GM23338 (cell line): ENCODE measurements at regions not wholly inside any gene's neighbourhood (a gene's known extent, or its start where the extent isn't known, plus 50 kb on each side); places are given as distances from the start of the nearest gene placed in this dataset.

Experiments used
- ATAC-seq: fragments of 200-7000 bp; cut with Tn5 transposase; 3 replicates; pipeline ENCODE4 v1.9.1; 2020
- DNase-seq: peaks from one replicate; pipeline ENCODE4 v3.0.0-alpha.2; 2015; ENCODE audit warnings: low spot score
- H2AFZ ChIP-seq: fragments of 200-600 bp; sonication (generic); 2 replicates; pipeline ENCODE4 v1.8.0; 2016; ENCODE audit warnings: antibody characterized with exemption, mild to moderate bottlenecking, moderate library complexity
- H3F3A ChIP-seq: fragments of 200-600 bp; sonication (generic); replicated peaks from 2 replicates; pipeline ENCODE4 v1.8.0; 2017; ENCODE audit warnings: antibody characterized with exemption, mixed run types, low read depth
- H3K27ac ChIP-seq: fragments of 200-600 bp; sonication (generic); 2 replicates; pipeline ENCODE4 v1.6.1; 2016; ENCODE audit warnings: low read depth
- H3K27me3 ChIP-seq: fragments of 200-600 bp; sonication (generic); 2 replicates; pipeline ENCODE4 v1.8.0; 2016; ENCODE audit warnings: mild to moderate bottlenecking, mixed run types, moderate library complexity; ENCODE audit not compliant: insufficient read depth
- H3K36me3 ChIP-seq: fragments of 200-600 bp; sonication (generic); 2 replicates; pipeline ENCODE4 v1.8.0; 2016; ENCODE audit warnings: mild to moderate bottlenecking; ENCODE audit not compliant: insufficient read depth
- H3K4me1 ChIP-seq: fragments of 200-600 bp; sonication (generic); 2 replicates; pipeline ENCODE4 v1.8.0; 2016; ENCODE audit warnings: mild to moderate bottlenecking, moderate library complexity; ENCODE audit not compliant: insufficient read depth
- H3K4me2 ChIP-seq: fragments of 200-600 bp; sonication (generic); 2 replicates; pipeline ENCODE4 v1.7.1; 2017; ENCODE audit warnings: mixed run types
- H3K4me3 ChIP-seq: fragments of 200-600 bp; sonication (generic); 2 replicates; pipeline ENCODE4 v1.6.1; 2016; ENCODE audit warnings: mixed run types
- H3K79me2 ChIP-seq: fragments of 200-600 bp; sonication (generic); replicated peaks from 2 replicates; pipeline ENCODE4 v1.8.0; 2017; ENCODE audit warnings: mild to moderate bottlenecking; ENCODE audit not compliant: insufficient read depth
- H3K9me2 ChIP-seq: fragments of 200-600 bp; sonication (generic); 2 replicates; pipeline ENCODE4 v1.8.0; 2017; ENCODE audit not compliant: insufficient read depth
- H4K20me1 ChIP-seq: fragments of 200-600 bp; sonication (generic); replicated peaks from 2 replicates; pipeline ENCODE4 v1.8.0; 2017; ENCODE audit warnings: mild to moderate bottlenecking; ENCODE audit not compliant: insufficient read depth
- H3K27ac Mint-ChIP-seq: 2 replicates; pipeline ENCODE4 v1.8.0; 2020; ENCODE audit warnings: inconsistent platforms, mild to moderate bottlenecking, moderate library complexity, mixed read lengths
- H3K27me3 Mint-ChIP-seq: 3 replicates; pipeline ENCODE4 v1.8.0; 2022; ENCODE audit warnings: low read depth, mild to moderate bottlenecking, moderate library complexity, mixed read lengths, inconsistent platforms; ENCODE audit not compliant: insufficient read depth, poor library complexity
- H3K36me3 Mint-ChIP-seq: 3 replicates; pipeline ENCODE4 v1.8.0; 2021; ENCODE audit warnings: low read depth, mild to moderate bottlenecking, inconsistent platforms, moderate library complexity, mixed read lengths
- H3K4me1 Mint-ChIP-seq: 3 replicates; pipeline ENCODE4 v1.8.0; 2020; ENCODE audit warnings: mild to moderate bottlenecking, inconsistent platforms, mixed read lengths
- H3K4me3 Mint-ChIP-seq: 3 replicates; pipeline ENCODE4 v1.8.0; 2021; ENCODE audit warnings: moderate library complexity, mild to moderate bottlenecking, inconsistent platforms, mixed read lengths
- H3K9me3 Mint-ChIP-seq: 3 replicates; pipeline ENCODE4 v1.8.0; 2020; ENCODE audit warnings: moderate library complexity, mild to moderate bottlenecking, inconsistent platforms, mixed read lengths
- CREB1 ChIP-seq: fragments of 250-450 bp; sonication (Bioruptor Pico); IDR thresholded peaks from 2 replicates; pipeline ENCODE4 v1.5.0; 2020; ENCODE audit warnings: low read depth, mild to moderate bottlenecking, moderate library complexity
- EZH2 ChIP-seq: fragments of 200-600 bp; sonication (generic); IDR thresholded peaks from one replicate; pipeline ENCODE4 v1.8.0; 2017; ENCODE audit warnings: antibody characterized with exemption, mild to moderate bottlenecking, low read depth; ENCODE audit not compliant: unreplicated experiment
- EZH2phosphoT487 ChIP-seq: fragments of 200-600 bp; sonication (generic); IDR thresholded peaks from one replicate; pipeline ENCODE4 v1.8.1; 2018; ENCODE audit warnings: antibody characterized with exemption; ENCODE audit not compliant: unreplicated experiment
- JUNB ChIP-seq: IDR thresholded peaks from one replicate; pipeline ENCODE4 v1.6.1; 2016; ENCODE audit warnings: antibody characterized with exemption; ENCODE audit not compliant: unreplicated experiment
- NANOG ChIP-seq: IDR thresholded peaks from 2 replicates; pipeline ENCODE4 v1.6.1; 2016; ENCODE audit warnings: antibody characterized with exemption, borderline replicate concordance
- POLR2AphosphoS5 ChIP-seq: IDR thresholded peaks from 2 replicates; pipeline ENCODE4 v1.6.1; 2016; ENCODE audit warnings: antibody characterized with exemption, low read depth
- REST ChIP-seq: IDR thresholded peaks from one replicate; pipeline ENCODE4 v1.6.1; 2018; ENCODE audit warnings: antibody characterized with exemption; ENCODE audit not compliant: unreplicated experiment
- STAT1 ChIP-seq: IDR thresholded peaks from one replicate; pipeline ENCODE4 v1.6.1; 2016; ENCODE audit warnings: antibody characterized with exemption; ENCODE audit not compliant: unreplicated experiment
- ZNF114 ChIP-seq: fragments of 250-450 bp; sonication (Bioruptor Pico); IDR thresholded peaks from 2 replicates; pipeline ENCODE4 v1.5.0; 2020; ENCODE audit warnings: mild to moderate bottlenecking, moderate library complexity
- ZNF331 ChIP-seq: fragments of 250-450 bp; sonication (Bioruptor Pico); IDR thresholded peaks from 2 replicates; pipeline ENCODE4 v1.5.0; 2020; ENCODE audit warnings: low read depth, mild to moderate bottlenecking, moderate library complexity
- TF ChIP-seq, protein P1 (sequence below): fragments of 250-450 bp; sonication (Bioruptor Pico); IDR thresholded peaks from 2 replicates; pipeline ENCODE4 v1.5.0; 2020; ENCODE audit warnings: mild to moderate bottlenecking, moderate library complexity
- TF ChIP-seq, protein P2 (sequence below), 2 experiments: fragments of 200-600 bp in 1 of 2; sonication (generic) in 1 of 2; conservative IDR thresholded peaks; 2 replicates each; pipeline versions ENCODE4 v1.5.1 to v1.6.1; 2016 to 2017; ENCODE audit warnings: antibody characterized with exemption in 2 of 2, low read depth in 2 of 2, mild to moderate bottlenecking in 2 of 2, moderate library complexity in 1 of 2
- TF ChIP-seq, protein P3 (sequence below): IDR thresholded peaks from 2 replicates; pipeline ENCODE4 v1.6.1; 2016; ENCODE audit warnings: antibody characterized with exemption

- Mint-ChIP-seq H3K27ac (no peak overlapping the region), H3K27me3 (no peaks in the 10 kb centered on the region), H3K36me3 (no peaks in the 10 kb centered on the region), H3K9me3 (no peaks in the 10 kb centered on the region), H3K4me3 (no peak overlapping the region), H3K4me1 (no peaks in the 10 kb centered on the region)
- Histone ChIP-seq H3K27me3 (no peaks in the 10 kb centered on the region), H3K36me3 (no peaks in the 10 kb centered on the region), H3K4me3 (no peak overlapping the region), H3F3A (no peaks in the 10 kb centered on the region), H3K79me2 (no peaks in the 10 kb centered on the region), H3K9me2 (no peaks in the 10 kb centered on the region; the same call in 1 of the 2 replicates), H3K27ac (no peak overlapping the region), H3K4me2 (no peak overlapping the region), H4K20me1 (no peaks in the 10 kb centered on the region), H3K4me1 (no peaks in the 10 kb centered on the region), H2AFZ (no peak overlapping the region; the same call in 1 of the 2 replicates)
- DNase-seq (no peak), ATAC-seq (no peak)
- TF ChIP-seq EZH2 (no peak), EZH2phosphoT487 (no peak), NANOG (no peak), ZNF114 (CRISPR knock-in tag) (no peak), POLR2AphosphoS5 (no peak), ZNF331 (CRISPR knock-in tag) (no peak), JUNB (no peak), STAT1 (no peak), REST (no peak), CREB1 (no peak)
- TF ChIP-seq, protein P1, sequence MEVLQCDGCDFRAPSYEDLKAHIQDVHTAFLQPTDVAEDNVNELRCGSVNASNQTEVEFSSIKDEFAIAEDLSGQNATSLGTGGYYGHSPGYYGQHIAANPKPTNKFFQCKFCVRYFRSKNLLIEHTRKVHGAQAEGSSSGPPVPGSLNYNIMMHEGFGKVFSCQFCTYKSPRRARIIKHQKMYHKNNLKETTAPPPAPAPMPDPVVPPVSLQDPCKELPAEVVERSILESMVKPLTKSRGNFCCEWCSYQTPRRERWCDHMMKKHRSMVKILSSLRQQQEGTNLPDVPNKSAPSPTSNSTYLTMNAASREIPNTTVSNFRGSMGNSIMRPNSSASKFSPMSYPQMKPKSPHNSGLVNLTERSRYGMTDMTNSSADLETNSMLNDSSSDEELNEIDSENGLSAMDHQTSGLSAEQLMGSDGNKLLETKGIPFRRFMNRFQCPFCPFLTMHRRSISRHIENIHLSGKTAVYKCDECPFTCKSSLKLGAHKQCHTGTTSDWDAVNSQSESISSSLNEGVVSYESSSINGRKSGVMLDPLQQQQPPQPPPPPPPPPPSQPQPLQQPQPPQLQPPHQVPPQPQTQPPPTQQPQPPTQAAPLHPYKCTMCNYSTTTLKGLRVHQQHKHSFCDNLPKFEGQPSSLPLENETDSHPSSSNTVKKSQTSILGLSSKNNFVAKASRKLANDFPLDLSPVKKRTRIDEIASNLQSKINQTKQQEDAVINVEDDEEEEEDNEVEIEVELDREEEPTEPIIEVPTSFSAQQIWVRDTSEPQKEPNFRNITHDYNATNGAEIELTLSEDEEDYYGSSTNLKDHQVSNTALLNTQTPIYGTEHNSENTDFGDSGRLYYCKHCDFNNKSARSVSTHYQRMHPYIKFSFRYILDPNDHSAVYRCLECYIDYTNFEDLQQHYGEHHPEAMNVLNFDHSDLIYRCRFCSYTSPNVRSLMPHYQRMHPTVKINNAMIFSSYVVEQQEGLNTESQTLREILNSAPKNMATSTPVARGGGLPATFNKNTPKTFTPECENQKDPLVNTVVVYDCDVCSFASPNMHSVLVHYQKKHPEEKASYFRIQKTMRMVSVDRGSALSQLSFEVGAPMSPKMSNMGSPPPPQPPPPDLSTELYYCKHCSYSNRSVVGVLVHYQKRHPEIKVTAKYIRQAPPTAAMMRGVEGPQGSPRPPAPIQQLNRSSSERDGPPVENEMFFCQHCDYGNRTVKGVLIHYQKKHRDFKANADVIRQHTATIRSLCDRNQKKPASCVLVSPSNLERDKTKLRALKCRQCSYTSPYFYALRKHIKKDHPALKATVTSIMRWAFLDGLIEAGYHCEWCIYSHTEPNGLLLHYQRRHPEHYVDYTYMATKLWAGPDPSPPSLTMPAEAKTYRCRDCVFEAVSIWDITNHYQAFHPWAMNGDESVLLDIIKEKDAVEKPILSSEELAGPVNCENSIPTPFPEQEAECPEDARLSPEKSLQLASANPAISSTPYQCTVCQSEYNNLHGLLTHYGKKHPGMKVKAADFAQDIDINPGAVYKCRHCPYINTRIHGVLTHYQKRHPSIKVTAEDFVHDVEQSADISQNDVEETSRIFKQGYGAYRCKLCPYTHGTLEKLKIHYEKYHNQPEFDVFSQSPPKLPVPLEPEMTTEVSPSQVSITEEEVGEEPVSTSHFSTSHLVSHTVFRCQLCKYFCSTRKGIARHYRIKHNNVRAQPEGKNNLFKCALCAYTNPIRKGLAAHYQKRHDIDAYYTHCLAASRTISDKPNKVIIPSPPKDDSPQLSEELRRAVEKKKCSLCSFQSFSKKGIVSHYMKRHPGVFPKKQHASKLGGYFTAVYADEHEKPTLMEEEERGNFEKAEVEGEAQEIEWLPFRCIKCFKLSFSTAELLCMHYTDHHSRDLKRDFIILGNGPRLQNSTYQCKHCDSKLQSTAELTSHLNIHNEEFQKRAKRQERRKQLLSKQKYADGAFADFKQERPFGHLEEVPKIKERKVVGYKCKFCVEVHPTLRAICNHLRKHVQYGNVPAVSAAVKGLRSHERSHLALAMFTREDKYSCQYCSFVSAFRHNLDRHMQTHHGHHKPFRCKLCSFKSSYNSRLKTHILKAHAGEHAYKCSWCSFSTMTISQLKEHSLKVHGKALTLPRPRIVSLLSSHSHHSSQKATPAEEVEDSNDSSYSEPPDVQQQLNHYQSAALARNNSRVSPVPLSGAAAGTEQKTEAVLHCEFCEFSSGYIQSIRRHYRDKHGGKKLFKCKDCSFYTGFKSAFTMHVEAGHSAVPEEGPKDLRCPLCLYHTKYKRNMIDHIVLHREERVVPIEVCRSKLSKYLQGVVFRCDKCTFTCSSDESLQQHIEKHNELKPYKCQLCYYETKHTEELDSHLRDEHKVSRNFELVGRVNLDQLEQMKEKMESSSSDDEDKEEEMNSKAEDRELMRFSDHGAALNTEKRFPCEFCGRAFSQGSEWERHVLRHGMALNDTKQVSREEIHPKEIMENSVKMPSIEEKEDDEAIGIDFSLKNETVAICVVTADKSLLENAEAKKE (CRISPR knock-in tag): no peak
- TF ChIP-seq, protein P2, sequence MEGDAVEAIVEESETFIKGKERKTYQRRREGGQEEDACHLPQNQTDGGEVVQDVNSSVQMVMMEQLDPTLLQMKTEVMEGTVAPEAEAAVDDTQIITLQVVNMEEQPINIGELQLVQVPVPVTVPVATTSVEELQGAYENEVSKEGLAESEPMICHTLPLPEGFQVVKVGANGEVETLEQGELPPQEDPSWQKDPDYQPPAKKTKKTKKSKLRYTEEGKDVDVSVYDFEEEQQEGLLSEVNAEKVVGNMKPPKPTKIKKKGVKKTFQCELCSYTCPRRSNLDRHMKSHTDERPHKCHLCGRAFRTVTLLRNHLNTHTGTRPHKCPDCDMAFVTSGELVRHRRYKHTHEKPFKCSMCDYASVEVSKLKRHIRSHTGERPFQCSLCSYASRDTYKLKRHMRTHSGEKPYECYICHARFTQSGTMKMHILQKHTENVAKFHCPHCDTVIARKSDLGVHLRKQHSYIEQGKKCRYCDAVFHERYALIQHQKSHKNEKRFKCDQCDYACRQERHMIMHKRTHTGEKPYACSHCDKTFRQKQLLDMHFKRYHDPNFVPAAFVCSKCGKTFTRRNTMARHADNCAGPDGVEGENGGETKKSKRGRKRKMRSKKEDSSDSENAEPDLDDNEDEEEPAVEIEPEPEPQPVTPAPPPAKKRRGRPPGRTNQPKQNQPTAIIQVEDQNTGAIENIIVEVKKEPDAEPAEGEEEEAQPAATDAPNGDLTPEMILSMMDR (conservative IDR thresholded peaks at IDR 0.05; ENCODE audit: low read depth in 2 of 2): no peak
- TF ChIP-seq, protein P3, sequence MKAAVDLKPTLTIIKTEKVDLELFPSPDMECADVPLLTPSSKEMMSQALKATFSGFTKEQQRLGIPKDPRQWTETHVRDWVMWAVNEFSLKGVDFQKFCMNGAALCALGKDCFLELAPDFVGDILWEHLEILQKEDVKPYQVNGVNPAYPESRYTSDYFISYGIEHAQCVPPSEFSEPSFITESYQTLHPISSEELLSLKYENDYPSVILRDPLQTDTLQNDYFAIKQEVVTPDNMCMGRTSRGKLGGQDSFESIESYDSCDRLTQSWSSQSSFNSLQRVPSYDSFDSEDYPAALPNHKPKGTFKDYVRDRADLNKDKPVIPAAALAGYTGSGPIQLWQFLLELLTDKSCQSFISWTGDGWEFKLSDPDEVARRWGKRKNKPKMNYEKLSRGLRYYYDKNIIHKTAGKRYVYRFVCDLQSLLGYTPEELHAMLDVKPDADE: no peak
Measured at GRCh38 chr4:127141856-127142255, 490.9 kb upstream of the INTU start.
